GM20000 (cell line): ENCODE measurements at regions not wholly inside any gene's neighbourhood (a gene's known extent, or its start where the extent isn't known, plus 50 kb on each side); places are given as distances from the start of the nearest gene placed in this dataset.

Source experiments
- DNase-seq: peaks from one replicate; pipeline ENCODE4 v3.0.0; 2012; ENCODE audit warnings: low spot score
- CTCF ChIP-seq: IDR thresholded peaks from 2 replicates; pipeline ENCODE4 v1.5.1; 2012; ENCODE audit warnings: mild to moderate bottlenecking, control low read depth; ENCODE audit errors: extremely low read depth, missing control alignments

- TF ChIP-seq CTCF, result no peak
- DNase-seq, result peak; percentile 27
These were observed 122.6 kb upstream of the IFNGR1 start for GRCh38 chr6:137341681-137342195.

GRCh38 chr6:137339929-137340559, 120.9 kb upstream of the IFNGR1 start:
- no peak for DNase-seq

GRCh38 chr6:137334884-137335283, 115.7 kb upstream of the IFNGR1 start:
- TF ChIP-seq CTCF, result no peak
- no peak for DNase-seq

More at GRCh38 chr6:137339929-137340559, 120.9 kb upstream of the IFNGR1 start:
- TF ChIP-seq CTCF, result no peak

GRCh38 chr6:137334094-137334493, 114.9 kb upstream of the IFNGR1 start:
- DNase-seq, result no peak
- TF ChIP-seq CTCF, result no peak

- no peak for TF ChIP-seq CTCF
- DNase-seq, result no peak
These were observed 113.6 kb upstream of the IFNGR1 start for GRCh38 chr6:137332637-137333280.

- no peak for DNase-seq
- TF ChIP-seq CTCF, result no peak
These were observed 104.7 kb upstream of the IFNGR1 start for GRCh38 chr6:137323860-137324259.

- no peak for TF ChIP-seq CTCF
- no peak for DNase-seq
These were observed 101.1 kb upstream of the IFNGR1 start for GRCh38 chr6:137320271-137320670.
